ENCODE measurements at regions not wholly inside any gene's neighbourhood (a gene's known extent, or its start where the extent isn't known, plus 50 kb on each side); places are given as distances from the start of the nearest gene placed in this dataset.

DNA sequence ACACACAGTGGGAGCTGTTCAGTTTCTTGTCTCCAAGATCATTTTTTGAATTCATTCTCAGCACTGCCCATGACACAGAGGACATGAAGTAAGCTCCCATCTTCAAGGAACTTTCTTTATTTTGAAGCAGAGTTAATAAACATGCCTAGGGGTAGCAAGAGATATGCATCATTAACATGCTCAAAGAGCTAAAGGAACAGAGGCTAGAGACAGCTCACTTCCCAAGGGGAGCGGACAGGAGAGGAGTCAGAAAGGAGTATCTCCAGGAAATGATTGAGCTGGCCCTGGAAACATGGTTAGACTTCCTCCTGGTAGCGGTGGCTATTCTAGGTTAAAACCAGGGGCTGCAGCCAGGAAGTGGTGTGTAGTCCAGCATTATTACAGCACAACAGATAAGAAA is 135.9 kb downstream of the GPAM start:
- DNase-seq (ENCODE audit: low spot score), result no peak

DNA sequence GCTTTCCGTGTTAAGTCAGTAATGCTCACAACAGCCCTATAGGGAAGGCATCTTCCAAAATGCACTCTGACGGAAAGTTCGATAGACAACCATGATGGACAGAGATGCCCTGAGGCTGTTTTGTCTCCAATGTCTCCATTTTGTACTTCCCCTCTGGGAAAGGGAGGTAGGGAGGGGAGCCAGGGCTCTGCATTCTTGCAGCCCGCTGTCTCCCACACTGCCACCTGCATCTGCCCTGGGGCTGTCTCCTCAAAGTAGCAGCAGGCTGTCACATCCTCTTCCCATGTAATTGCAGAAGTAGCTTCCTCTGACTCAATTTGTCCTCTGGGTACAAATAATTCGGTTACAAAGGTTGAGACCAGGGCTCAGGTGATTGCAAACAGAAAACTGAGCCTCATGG is 131.4 kb downstream of the GPAM start:
- DNase-seq (ENCODE audit: low spot score), result no peak

DNA sequence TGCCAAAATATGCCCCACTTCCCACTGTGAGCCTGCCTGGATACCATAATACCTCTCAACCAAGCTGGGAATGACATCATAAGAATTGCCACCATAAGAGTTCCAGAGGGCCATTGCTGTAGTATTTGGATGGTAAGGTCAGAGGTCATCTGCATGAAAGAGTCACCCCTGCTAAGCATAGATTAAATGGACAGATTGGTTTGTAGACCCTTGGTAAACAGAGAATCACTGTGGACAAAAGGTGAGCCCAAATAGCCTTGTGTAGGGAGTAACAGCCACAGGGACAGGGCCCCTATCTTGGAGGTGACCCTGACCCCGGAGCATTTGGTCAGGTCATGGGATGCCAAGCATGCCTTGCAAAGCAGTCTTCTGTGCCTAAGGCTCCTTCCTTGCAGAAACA is 129.7 kb downstream of the GPAM start:
- DNase-seq (ENCODE audit: low spot score), result no peak

GRCh38 chr10:112054516-112054915 is 129.0 kb downstream of the GPAM start:
- no peak for DNase-seq (ENCODE audit: low spot score)

DNA sequence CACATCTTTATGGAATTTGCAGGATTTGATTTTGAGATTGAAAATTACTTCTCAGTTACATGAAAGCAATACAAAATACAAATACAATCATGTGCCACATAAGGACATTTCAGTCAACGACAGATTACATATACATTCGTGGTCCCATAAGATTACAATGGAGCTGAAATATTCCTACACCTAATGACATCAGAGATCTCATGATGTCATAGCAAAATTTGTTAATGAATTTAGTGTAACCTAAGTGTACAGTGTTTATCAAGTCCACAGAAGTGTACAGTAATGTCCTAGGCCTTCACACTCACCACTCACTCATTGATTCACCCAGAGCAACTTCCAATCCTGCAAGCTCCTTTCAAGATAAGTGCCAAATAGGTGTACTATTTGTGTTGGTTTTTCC is 126.5 kb downstream of the GPAM start:
- DNase-seq (ENCODE audit: low spot score), result no peak

DNA sequence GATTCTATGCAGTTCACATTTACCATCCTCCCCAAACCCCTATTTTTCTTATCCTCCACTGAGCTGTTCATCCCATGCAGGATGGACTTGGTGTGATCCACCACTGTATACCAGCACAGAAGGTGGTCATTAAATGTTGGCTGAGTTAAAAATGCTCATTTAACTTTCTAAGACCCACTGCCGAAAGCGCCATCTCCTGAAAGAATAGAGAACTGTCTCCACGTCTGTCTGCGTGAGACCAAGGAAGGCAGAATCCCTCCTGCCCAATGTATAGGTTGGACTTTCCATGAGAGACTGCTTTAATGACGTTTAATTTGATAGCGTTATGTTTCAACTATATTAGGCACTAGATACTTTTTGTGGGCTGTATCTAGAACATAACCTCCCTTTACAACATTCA is 124.3 kb downstream of the GPAM start:
- no peak for DNase-seq (ENCODE audit: low spot score)

- DNase-seq (ENCODE audit: low spot score), result no peak
Measured at GRCh38 chr10:112071596-112072133, 111.9 kb downstream of the GPAM start.

DNA sequence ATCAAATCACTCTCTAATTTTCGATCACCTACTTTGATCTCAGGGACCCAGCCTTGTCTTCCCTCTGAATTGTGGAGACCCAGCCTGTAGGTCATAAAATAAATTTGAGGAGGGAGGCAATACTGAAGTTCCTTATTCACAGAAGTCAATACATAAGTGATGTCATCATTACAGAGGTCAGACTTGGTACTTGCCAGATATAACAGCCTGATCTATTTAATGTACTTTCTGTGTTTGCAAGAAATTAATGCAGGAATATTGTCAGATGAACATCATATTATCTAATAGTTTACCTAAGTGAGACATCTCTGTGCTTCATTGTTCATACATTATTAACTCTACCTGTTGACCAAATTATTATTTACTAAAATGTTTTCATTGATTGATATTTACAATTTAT is 105.6 kb downstream of the GPAM start:
- DNase-seq (ENCODE audit: low spot score), result no peak

DNA sequence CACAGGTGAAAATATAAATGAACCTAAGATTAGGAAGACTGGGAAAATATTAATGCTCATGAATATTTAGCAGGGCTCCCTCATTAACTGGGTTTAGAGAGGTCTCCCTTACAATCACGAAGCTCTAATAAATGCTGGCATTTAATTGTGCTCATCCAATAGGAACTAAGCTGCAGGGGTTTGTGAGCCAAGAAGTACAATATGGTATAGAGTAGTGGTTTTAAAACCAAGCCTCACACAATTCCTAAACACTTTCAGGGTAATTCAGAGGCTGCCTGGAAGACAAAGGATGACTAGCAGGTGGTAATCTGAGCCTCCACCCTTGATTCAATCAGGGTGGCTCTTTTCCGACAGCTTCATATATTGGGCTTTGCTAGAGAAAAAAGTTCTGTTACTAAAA is 103.3 kb downstream of the GPAM start:
- DNase-seq (ENCODE audit: low spot score), result no peak

- DNase-seq (ENCODE audit: low spot score), result no peak
Measured at GRCh38 chr10:112082120-112082519, 101.4 kb downstream of the GPAM start.

DNA sequence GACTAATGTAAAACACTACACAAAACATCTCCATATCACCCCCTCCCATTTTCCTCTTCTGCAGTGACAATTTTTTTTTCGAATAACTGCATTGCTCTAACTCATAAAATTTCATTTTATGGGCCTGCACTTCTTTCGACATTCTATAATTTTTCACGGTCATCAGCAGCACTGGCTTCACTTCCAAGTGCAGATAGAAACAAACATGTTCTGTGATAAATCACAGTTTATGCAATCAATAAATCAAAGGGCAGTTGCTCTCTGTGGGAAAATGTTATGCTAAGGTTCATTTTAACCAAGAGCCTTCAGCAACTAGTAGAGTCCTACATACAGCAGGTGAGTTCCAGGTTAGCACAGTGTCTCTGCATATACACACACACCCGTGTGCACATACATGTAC is 100.1 kb downstream of the GPAM start:
- no peak for DNase-seq (ENCODE audit: low spot score)

DNA sequence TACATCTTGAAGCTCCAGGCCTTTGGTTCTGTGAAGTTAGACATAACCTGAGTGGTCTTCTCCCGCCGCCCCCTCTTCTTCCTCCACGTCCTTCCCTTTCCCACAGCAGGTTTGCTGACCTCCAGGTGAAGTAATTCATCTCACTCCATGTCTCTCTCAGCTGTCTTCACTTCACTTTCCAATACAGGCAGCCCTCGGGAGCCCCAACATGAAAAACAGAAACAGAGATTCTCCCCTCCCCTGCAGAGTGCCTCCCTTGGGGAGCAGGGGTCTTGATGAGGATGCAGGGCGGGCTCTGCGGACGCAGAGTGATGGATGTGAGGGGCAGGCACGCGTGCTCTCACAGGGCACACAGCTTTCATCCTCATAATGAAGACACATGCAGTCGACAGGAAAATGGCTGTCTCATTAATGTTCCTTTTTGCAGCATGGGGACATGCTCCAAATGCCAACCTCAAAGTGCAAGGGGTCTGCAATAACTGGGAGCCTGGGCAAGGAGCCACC is 95.6 kb downstream of the GPAM start:
- no peak for DNase-seq (ENCODE audit: low spot score)

- DNase-seq (ENCODE audit: low spot score), result no peak
Measured at GRCh38 chr10:112091703-112092102, 91.9 kb downstream of the GPAM start.

DNA sequence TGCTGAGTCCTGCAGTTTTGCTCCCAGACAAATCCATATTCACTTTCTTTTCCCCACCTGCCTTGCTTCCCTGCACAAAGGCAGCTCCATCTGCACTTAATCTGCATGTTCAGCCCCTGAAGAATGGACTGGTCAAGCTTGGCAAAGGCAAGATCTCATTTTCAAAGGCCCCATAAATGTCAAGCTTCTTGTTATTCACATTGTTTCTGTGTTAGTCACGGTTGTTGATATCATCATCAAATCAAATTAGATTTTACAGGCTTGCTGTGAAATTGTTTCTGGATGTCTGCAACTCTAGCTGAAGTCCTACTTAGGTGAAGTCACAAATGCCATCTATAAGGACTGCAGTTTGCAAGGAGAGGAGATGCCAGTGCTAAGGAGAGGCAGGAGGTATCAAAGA is 91.0 kb downstream of the GPAM start:
- DNase-seq (ENCODE audit: low spot score), result no peak

DNA sequence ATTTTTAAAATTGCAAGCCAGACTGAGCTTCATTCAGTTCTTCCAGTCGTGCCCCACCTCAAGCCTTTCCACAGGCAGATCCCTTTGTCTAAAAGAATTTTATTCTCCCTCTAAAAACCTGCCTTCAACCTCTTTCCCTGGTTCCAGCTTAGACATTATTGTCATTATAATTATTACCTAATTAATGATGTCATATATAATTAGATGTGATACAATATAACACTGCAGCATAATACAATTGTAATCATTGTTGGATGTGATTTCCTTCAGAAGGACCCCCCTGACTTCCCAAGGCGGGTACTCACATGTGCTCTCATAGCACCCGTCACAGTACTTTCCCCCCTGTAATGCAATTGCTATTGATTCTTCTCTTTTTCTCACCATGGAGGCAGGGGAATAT is 88.6 kb downstream of the GPAM start:
- no peak for DNase-seq (ENCODE audit: low spot score)

DNA sequence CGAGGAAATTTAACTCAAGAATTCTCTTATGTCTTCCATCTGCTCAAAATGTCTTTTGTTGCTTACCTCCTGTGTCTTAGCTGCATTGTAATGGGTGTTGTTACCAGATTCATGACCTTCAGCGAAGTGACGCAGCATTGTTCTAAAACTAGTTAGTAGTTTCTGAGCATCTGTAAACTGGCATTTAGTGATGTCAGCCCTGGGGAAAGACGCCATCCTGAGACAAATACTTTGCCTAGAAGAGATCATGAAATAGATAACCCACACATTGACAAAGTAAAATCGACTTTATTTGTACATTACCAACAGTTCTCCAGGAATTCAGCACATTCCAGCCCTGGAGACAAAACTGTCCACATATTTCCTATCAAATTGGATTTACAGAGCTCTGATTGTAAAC is 87.8 kb downstream of the GPAM start:
- no peak for DNase-seq (ENCODE audit: low spot score)

- no peak for DNase-seq (ENCODE audit: low spot score)
Measured at GRCh38 chr10:112098682-112099081, 84.9 kb downstream of the GPAM start.
